HG03095 (cell line): ENCODE measurements at regions not wholly inside any gene's neighbourhood (a gene's known extent, or its start where the extent isn't known, plus 50 kb on each side); places are given as distances from the start of the nearest gene placed in this dataset.
"Not testable (repeated sequence)": the region's sequence is repeated elsewhere in the genome, so short reads cannot be mapped to it uniquely, and the experiment has no call there.

Source experiments
- ATAC-seq: cut with Tn5 transposase; IDR thresholded peaks from one replicate; pipeline ENCODE4 v1.9.1; 2021; ENCODE audit warnings: moderate library complexity; ENCODE audit not compliant: unreplicated experiment

DNA sequence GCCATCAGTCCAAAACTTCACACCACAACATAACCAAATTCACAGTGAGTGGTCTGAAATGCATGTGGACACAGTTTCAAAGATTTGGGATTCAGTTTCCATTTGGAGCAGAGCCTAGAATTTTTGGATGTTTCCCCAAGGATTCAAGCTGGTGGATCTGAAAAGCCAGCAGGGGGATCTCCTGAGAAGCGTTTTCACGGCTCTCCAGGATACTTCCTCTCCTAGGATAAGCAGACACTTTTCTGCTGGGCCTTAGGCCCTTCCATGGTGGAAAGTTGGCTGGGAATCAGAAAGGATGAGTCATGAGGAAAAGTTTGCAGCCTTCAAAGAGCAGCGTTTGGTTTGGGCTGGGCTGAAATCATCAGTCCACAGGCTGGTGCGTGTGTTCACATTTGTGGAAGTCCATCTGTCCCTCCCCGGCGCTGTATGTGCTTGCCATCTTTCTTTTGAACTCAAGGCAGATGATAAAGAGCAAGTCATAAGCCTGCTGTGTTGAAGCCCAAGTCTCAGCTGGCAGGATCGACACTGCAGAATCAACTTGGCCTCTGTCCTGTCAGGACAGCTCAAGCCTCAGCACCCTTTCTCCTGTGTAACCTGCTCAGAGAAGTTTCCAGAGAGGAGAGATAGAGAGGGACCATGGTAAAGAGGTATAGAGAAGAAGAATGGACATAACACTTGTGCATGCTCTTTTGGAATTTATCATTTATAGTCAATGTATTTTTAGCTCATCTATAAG lies 152.6 kb upstream of the MSX2 start:
- no peak for ATAC-seq

DNA sequence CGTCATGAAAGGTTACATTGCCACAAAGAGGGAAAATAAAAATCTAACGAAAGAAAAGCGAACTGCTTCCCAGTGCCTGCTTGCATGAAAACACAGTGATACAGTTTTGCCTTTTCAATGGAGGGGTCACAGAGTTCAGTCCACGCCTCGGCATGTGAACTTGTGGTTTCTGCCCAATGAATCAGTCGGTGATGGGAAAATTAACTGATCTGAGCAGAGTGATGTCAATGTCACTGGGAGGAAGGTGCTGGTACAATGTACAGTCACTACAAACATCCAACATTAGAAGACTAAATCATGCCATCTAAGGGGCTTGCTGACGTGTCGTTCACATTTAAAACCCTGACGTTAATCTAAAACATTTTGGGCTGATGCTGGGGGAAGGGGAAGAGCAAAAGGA lies 151.8 kb upstream of the MSX2 start:
- no peak for ATAC-seq

DNA sequence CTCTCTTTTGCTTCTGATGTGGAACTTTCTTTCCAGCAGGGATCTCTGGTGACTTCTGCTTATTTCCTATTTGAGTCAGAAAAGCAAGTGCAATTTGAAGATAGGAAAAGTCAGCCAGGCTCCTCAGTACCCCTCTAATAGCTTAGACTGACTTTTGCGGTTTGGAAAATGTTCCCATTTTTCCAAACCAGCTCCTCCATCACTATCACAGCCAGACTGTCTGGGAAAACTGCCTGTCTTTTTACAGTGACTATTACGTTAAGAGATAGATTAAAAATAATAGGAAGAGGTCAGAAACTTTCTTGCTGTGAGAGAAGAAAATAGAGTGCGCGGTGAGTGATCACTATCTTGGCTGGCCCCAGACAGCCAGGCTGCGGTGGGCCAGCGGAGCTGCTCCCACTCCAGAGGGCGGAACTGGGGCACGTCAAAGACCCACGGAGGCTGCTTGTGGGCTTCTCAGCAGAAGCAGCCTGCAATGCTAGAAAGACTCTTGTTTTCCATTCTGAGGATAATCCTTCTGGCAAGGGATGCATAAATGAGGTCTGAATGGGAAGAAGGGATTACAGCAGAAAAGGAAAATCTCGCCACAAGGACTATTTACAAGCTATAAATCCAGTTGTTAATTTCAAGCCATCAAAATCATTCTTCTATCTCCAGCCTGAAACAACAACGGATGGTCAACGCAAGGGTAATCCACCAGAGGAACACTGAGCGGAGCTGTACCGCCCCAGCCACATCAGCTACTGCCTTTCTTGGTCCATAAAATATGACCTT lies 151.0 kb upstream of the MSX2 start:
- ATAC-seq, result no peak

DNA sequence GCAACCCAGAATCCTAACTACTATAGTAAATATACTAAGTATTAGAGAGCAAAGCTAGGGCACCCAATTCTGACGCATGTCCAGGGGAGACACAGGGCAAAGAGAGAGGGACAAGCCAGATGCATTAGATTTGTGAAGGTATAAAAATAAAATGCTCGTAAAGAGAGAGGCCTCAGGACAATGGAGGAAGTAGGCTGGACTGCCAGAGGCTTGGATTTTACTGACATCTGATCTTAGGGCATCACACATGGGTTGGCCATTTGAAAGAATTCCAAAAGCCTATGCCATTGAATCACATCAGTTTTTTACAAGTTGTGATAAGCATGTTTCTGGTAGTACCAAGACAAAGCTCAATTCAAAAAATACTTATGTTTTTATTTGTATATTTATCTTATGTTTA lies 149.3 kb upstream of the MSX2 start:
- no peak for ATAC-seq

DNA sequence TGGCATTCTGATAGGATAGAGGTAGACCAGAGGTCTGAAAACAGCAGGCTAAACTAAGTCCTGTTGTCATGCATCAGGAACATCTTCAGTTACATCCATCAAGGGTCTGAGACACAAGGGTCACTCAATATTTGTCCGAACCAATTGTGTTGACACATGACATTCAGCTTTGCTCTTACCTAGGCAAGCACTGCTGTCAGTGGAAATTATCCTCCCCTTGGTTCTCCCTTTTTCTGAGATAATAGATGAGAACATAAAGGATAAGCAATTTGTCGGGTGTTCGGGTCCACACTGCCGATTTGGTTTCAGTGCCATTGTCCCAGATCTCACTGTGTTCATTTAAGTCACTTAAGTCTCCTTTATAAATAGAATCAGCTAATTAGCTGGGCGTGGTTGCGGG lies 148.3 kb upstream of the MSX2 start:
- ATAC-seq, result no peak

DNA sequence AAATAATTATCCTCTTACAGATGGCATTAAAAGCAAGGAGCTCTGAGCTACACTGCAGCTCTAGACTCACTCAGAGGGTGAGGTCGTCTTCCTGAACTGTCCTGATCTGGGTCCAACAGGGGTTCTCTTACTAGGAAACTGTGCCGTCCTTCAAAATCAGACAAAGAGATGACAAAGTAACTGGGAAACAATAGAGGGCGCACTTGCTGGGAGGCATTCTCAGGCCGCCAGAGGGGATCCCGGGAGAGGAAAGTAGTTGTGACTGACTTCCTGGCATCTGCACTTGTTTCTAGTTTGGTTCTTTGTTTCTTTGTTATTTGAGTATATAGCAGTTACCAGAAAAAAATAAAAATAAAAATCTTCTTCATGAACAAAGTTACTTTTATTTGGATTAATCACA lies 142.9 kb upstream of the MSX2 start:
- ATAC-seq, result no peak

DNA sequence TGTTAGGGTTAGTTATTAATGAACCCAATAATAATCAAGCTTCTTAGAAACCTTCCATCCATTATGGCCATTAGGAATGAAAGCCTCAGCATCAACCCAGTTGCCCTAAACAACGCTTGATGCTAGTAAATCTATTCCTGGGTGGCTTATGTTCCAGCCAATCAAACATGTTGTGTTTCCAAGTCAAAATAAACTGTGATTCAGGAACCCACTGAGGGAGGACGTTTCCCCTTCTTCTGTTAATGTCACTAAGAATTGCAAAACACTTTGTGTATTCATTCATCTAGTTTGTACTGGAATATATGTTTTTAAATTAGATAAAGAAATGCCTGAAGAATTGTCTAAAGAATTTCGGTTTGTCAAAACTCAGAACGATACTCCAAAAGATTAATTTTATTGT lies 142.5 kb upstream of the MSX2 start:
- no peak for ATAC-seq

DNA sequence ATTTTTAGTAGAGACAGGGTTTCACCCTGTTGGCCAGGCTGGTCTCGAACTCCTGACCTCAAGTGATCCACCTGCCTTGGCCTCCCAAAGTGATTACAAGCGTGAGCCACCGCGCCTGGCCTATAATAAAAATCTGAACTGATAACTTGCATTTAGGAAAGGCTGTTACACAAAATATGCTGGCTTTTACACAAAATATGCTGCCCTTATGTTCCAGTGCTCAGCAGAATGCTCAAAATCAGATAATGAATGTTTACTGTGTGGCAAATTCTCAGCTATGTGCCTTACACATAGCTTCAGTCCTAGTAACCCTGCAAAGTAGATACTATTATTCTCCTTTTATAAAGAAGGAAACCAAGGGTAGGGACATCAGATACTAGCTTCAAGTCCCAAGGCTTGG lies 141.3 kb upstream of the MSX2 start:
- ATAC-seq, result no peak

DNA sequence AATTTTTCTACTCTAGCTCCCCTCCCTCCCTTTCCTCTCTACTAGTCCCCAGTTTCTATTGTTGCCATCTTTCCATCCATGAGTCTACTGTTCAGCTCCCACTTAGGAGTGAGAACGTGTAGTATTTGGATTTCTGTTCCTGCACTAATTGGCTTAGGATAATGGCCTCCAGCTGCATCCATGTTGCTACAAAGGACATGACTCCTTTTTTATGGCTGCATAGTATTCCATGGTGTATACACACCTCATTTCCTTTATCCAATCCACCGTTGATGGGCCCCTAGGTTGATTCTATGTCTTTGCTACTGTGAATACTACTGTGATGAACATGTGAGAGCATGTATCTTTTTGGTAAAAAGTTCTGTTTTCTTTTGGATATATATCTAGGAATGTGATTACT lies 138.9 kb upstream of the MSX2 start:
- no peak for ATAC-seq

DNA sequence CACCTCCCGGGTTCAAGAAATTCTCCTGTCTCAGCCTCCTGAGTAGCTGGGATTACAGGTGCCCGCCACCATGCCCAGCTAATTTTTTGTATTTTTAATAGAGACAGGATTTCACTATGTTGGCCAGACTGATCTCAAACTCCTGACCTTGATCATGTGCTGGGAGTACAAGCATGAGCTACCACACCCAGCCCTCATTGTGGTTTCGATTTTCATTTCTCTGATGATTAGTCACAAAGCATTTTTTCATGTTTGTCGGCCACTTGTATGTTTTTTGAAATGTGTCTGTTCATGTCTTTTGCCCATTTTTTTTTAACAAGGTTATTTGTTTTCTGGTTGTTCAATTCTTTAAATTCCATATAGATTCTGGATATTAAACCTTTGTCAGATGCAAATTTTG lies 138.2 kb upstream of the MSX2 start:
- ATAC-seq, result not testable (repeated sequence)

DNA sequence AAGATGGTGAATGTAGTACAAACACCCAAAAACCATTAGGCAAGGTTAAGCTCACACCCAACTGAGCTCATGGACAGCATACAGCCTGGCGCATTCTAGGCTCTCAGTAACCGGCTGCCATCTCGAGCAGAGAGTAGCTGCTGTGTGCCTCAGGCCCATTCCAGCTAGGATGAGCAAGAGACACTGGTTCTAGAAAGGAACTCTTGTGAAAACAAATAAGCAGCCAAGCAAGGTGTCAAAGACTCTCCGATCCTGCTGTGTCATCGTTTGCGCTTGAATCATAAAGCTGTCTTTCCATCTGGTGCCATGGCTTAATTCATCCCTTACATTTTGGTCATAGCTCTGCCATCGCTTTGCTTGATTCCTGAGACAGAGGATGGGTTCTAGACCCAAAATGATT lies 135.4 kb upstream of the MSX2 start:
- no peak for ATAC-seq

DNA sequence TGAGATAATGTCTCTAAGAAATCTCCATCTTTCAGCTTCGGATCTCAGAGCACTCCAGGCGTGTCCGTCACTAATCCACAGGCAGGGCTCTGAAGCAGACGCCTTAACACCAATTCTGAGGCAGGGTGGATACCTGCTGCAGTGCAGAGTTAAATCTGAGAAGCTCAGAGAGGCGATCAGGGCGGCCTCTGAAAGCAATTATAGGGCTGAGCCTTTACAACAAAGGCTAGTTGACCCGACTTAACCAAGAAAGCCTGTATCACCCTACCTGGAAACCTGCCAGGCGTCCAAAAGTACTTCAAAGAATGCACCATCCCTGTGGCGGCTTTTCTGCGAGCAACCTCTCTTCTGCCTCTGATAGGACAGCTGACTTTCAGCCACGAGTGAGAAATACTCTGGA lies 134.8 kb upstream of the MSX2 start:
- no peak for ATAC-seq

DNA sequence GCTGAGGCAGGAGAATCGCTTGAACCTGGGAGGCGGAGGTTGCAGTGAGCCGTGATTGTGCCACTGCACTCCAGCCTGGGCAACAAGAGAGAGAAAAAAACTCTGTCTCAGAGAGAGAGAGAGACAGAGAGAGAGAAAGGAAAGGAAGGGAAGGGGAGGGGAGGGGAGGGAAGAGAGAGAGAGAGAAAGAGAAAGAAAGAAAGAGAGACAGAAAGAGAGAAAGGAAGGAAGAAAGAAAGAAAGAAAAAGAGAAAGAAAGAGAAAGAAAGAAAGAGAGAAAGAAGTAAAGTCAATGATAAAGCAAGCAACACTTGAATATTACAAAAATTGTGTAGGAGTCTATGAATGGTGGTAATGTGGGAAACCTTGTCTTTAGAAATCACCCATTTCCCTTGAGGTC lies 133.6 kb upstream of the MSX2 start:
- ATAC-seq, result no peak

DNA sequence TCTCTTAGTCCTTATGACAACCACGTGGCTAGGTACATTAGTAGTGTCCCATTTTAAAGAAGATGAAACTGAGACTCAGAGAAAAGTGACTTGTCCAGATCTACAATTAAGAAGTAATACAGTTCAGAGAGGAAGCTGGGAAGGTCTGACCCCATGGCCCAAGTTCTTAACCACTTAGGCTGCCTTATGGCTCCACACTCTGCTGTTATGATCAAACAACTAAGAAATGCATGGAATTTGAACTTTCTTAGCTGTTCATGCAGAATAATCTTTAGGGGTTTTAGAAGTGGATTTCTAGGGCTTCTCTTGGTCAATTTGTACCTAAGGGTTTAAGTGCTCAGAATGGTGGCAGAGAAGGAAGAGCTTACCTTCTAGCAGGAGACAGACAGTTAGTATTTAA lies 128.0 kb upstream of the MSX2 start:
- ATAC-seq, result no peak

DNA sequence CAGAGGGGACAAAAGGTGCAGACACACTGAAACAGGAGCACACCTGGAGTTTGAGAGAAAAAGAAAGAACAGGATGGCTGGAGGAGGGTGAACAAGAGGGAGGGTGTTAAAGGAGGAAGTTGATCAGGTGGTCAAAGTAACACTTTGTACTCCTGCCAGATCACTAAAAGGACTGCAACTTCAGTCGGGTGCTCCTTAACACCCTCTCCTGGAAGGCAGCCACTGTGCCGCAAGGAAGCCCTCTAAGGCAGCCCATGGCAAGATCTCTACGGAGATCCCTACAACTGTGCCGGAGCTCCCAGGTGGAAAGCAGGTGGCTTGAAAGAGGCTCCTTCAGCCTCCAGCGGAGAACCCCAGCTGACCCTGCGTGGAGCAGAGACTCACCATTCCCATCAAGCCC lies 124.4 kb upstream of the MSX2 start:
- ATAC-seq, result no peak

DNA sequence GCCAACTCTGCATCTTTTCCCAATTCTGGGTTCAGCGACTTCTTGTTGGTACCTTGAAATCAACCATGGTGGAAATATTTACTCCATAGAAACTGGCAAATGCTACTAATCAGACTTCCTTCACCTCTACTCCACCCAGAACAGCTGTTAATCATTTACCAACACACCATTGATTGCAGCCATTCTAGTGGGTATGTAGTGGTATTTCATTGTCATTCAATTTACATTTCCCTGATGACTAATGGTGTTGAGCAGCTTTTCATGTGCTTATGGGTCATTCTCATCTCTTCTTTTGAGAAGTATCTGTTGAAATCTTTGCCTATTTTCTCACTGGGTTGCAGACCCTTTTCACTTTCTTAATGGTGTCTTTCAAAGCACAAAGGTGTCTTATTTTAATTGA lies 122.4 kb upstream of the MSX2 start:
- no peak for ATAC-seq

DNA sequence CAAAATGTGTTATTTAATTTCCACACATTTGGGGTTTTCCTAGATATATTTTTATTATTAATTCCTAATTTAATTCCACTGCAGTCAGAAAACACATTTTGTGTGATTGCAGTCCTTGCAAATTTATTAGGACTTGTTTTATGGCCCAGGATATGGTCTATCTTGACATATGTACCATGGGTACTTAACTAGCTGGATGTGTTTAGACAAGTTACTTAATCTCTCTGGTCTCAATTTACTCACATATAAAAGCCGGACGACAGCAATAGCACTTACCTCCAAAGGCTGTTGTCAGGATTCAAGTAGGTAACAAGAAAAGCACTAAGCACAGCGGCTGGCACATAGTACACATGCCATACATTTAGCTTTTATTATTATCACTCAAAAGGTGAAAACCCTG lies 118.2 kb upstream of the MSX2 start:
- ATAC-seq, result no peak

DNA sequence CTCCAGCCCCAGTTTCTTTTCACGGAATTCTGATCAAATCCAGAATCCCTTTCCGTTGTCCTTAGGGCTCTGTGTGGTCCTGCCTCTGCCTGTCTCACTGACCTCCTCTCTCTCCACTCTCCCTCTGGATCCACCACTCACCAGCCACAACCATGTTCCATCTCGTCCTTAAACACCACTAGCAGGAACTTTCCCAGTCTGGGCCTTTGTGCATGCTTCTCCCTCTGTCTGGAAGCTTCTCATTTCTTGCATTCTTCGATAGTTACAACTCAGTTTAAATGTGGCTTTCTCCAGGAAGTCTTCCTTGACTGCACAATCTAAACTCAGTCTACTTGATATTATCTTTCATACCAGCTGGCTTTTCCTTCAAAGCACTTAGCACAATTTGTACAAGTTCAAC lies 117.7 kb upstream of the MSX2 start:
- no peak for ATAC-seq

DNA sequence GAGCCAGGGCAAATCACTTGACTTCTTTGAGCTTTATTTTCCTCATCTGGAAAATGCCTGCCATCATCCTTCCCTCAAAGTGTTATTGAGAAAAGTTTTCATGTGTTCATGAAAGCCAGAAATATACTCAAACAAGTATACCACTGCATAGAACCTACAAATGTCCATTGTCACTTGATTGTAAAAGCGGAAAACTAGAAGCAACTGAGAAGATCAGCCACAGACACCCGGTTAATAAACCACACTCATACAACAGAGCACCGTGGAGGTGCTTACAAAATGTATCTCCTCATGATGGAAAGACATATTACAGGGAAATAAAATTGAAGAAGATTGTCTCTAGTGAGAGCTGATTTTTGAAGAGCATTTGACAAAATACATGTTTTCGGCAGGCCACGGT lies 117.2 kb upstream of the MSX2 start:
- ATAC-seq, result no peak

DNA sequence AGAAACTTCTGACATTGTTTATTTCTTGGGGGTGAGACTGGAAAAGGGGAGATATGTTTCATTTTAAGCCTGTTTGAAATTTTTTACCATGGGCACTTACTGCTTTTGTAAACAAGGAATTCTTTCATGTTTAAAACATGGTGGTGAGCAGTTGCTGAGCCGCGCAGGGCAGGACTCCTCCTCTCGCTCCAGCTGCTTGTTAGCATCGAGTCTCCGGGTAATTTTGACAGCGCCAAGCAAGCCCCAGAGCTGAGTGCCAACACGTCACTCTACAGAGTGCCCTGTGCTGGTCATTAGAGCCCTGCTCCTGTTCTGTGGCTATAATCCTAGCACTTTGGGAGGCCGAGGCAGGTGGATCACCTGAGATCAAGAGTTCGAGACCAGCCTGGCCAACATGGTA lies 116.5 kb upstream of the MSX2 start:
- no peak for ATAC-seq

DNA sequence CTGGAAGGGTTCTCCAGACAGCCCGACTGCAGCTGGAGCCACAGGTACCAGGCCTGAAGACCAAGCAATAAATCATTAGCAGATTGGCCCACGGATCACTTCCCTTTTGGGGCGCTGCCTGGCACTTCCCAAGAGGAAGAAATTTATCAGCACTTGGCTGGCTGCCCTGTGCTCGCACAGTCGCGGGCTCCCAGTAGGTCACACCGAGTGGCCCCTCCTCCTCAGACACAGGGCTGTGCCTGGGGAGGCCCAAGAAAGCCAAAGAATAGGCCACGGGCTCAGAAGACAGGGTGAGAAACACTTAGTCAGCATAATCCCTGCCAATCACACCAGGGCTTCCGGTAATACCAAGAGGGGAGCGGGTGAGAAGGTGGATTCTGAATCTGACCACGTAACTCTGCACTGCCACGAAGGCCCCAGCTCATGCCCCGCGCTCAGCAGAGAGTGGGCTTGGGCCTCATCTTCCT lies 115.7 kb upstream of the MSX2 start:
- ATAC-seq, result no peak

DNA sequence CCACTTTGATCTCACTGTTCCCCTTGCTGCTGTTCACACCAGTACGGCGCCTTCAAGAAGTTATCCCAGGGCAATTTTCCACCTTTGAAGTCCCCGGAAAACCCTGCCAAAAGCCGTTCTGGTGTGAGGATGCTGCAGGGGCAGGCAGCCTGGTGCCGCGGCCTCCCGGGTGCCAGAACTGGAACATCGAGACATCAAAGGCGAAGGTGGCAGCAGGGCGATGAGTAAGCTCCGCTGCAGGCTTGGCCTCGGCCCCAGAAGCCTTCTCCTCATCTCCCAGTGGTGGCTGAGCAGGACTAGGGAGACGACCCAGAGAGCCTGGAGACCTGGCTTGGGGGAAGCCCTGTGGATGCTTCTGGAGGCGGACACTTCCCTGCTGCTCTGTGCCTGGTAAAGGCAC lies 115.3 kb upstream of the MSX2 start:
- ATAC-seq, result no peak

DNA sequence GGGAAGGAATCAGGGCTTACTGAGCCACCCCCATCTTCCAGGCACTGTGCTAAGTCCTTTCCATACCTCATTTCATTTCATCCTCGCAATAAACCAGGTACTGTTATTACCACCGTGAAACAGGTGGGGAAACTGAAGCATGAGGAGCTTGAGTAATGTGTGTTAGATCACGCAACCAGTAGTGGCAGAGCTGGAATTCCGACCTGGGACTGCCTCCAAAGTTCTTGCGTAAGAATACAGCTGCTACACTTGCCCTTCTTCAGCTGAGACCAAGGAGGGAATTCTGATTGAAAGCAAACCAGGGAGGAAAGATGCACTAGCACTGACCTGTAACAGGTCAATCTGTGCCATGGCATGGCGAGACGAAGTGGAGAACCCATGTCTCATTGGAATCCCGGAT lies 113.4 kb upstream of the MSX2 start:
- no peak for ATAC-seq
